ENCODE measurements at regions not wholly inside any gene's neighbourhood (a gene's known extent, or its start where the extent isn't known, plus 50 kb on each side); places are given as distances from the start of the nearest gene placed in this dataset.

- no peak overlapping the region for H3K4me3 ChIP-seq (ENCODE audit: low read depth, low read length)
- no peak for DNase-seq (ENCODE audit: low read depth)
- TF ChIP-seq, protein P1, sequence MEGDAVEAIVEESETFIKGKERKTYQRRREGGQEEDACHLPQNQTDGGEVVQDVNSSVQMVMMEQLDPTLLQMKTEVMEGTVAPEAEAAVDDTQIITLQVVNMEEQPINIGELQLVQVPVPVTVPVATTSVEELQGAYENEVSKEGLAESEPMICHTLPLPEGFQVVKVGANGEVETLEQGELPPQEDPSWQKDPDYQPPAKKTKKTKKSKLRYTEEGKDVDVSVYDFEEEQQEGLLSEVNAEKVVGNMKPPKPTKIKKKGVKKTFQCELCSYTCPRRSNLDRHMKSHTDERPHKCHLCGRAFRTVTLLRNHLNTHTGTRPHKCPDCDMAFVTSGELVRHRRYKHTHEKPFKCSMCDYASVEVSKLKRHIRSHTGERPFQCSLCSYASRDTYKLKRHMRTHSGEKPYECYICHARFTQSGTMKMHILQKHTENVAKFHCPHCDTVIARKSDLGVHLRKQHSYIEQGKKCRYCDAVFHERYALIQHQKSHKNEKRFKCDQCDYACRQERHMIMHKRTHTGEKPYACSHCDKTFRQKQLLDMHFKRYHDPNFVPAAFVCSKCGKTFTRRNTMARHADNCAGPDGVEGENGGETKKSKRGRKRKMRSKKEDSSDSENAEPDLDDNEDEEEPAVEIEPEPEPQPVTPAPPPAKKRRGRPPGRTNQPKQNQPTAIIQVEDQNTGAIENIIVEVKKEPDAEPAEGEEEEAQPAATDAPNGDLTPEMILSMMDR (IDR thresholded peaks at IDR 0.05; ENCODE audit: insufficient read depth, low read depth, low read length, missing control alignments): no peak
Measured at GRCh38 chr6:62640749-62641148, 354.7 kb upstream of the KHDRBS2 start.

DNA sequence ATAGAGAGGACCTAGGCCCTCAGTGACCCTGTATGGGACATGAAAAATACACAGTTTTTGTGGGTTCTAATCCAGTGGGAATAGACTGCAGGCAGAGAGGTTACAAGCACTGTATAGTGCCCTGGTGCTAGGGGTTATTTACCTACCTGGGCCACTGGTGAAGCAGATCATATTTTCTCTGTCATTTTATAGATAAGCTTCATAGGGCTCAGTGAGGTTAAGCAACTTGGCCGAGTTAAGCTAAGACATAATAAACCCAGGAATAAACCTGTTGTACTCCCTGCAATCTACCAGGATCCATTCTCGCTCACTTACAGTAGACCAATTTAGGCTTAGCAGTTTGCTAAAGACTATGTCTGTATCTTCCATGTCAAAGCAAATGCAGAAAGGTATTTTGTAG is 340.6 kb upstream of the KHDRBS2 start:
- TF ChIP-seq, protein P1 (IDR thresholded peaks at IDR 0.05; ENCODE audit: insufficient read depth, low read depth, low read length, missing control alignments): no peak
- DNase-seq (ENCODE audit: low read depth): no peak
- no peak overlapping the region for H3K4me3 ChIP-seq (ENCODE audit: low read depth, low read length)

DNA sequence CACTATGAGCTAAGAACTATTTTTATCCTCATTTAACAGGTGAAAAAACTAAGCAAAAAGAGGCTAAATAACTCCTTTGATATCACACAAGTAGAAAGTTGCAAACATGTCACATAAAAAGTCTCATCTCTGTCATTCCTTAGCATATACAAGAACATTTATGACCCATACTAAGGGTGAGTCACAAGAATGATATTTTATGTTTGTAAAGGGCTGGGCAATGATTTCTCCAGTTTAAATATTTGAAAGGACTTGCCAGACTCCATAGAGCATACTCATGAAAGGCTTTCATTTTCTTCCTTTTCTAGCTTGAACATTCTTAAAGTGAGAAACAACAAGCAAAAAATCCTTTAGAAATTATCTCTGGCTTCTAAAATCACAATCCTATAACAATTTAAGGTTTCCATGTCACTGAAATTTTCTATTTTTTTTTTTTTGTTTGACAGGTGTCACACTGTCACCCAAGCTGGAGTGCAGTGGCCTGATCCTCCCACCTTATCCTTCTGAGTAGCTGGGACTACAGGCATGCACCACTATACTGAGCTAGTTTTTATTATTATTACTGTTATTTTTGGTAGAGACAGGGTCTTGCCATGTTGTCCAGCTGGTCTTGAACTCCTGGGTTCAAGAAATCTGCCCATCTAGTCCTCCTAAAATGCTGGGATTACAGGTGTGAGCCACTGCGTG is 338.0 kb upstream of the KHDRBS2 start:
- H3K4me3 ChIP-seq (ENCODE audit: low read depth, low read length): no peak overlapping the region
- TF ChIP-seq, protein P1 (IDR thresholded peaks at IDR 0.05; ENCODE audit: insufficient read depth, low read depth, low read length, missing control alignments): no peak

DNA sequence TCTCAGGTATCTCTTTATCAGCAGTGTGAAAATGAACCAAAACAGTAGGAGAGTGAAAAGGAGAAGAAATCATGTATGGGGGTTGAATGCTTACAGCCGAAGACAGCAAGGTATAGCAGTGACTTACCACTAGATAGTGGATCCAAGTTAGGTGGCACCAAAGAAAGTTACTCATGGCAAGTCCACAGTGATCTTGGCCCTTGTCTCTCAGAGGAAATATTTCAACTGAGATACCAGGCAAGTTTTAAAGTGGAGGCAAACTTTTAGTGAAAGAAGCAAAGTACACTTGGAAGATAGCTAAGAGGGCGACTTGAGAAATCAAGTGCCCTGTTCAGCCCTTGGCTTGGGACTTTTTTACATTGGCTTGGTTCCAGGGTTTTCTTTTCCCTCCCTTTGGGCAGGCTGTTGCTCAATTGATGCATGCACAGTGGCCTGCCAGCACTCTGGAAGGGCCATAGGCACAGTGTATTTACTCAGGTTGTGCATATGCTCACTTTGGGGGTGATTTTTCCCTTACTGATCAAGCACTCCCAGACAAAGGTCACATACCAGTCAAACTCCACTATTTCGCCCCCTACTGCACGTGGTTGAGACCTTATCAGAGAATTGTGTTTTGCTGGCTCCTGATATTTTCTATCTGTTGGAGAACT is 329.5 kb upstream of the KHDRBS2 start:
- H3K4me3 ChIP-seq (ENCODE audit: low read depth, low read length): no peak overlapping the region
- TF ChIP-seq, protein P1 (IDR thresholded peaks at IDR 0.05; ENCODE audit: insufficient read depth, low read depth, low read length, missing control alignments): no peak
- DNase-seq (ENCODE audit: low read depth): no peak

More for the DNA sequence above, 338.0 kb upstream of the KHDRBS2 start:
- DNase-seq (ENCODE audit: low read depth): no peak

DNA sequence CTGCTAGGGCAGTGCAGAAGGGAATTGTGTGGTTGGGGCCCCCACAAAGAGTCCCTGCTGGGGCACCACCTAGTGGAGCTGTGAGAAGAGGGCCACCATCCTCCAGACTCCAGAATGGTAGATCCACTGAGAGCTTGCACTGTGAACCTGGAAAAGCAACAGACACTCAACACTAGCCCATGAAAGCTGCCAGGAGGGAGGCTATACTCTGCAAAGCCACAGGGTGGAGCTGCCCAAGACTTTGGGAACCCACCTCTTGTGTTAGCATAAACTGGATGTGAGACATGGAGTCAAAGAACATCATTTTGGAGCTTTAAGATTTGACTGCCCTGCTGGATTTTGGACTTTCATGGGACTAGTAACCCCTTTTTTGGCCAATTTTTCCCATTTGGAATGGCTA is 328.4 kb upstream of the KHDRBS2 start:
- H3K4me3 ChIP-seq (ENCODE audit: low read depth, low read length): no peak overlapping the region
- no peak for DNase-seq (ENCODE audit: low read depth)
- TF ChIP-seq, protein P1 (IDR thresholded peaks at IDR 0.05; ENCODE audit: insufficient read depth, low read depth, low read length, missing control alignments): peak; percentile 5

GRCh38 chr6:62613928-62614327 is 327.9 kb upstream of the KHDRBS2 start:
- TF ChIP-seq, protein P1 (IDR thresholded peaks at IDR 0.05; ENCODE audit: insufficient read depth, low read depth, low read length, missing control alignments): no peak
- no peak overlapping the region for H3K4me3 ChIP-seq (ENCODE audit: low read depth, low read length)
- DNase-seq (ENCODE audit: low read depth): no peak
